ENCODE measurements at regions not wholly inside any gene's neighbourhood (a gene's known extent, or its start where the extent isn't known, plus 50 kb on each side); places are given as distances from the start of the nearest gene placed in this dataset.

GRCh38 chr4:127000110-127000509, 632.6 kb upstream of the INTU start:
- BruUV-seq (replicated peaks), result no TSS peak
- RAD21 ChIA-PET (ENCODE audit: unreplicated experiment), result no interaction called here
- WGBS (ENCODE audit: insufficient coverage, insufficient replicate concordance, low lambda C conversion rate, missing lambda C conversion rate), result 0% methylated on average over 1 of the region's 1 CpG
- Histone ChIP-seq H3K9me3 (replicated peaks; ENCODE audit: control insufficient read depth, insufficient read depth, low read length) (no peaks in the 10 kb centered on the region), H4K20me1 (ENCODE audit: control insufficient read depth, insufficient read depth) (no peaks in the 10 kb centered on the region), H3K27ac (ENCODE audit: control insufficient read depth, insufficient read depth) (no peak overlapping the region), H3K36me3 (ENCODE audit: control insufficient read depth in 2 of 2, insufficient read depth in 2 of 2, low read length in 1 of 2) (no peaks in the 10 kb centered on the region), H3K9ac (ENCODE audit: control insufficient read depth, insufficient read depth, low read length) (no peak overlapping the region), H3K27me3 (replicated peaks in 1 of 2; ENCODE audit: control insufficient read depth in 2 of 2, insufficient read depth in 2 of 2, low read length in 1 of 2) (no peaks in the 10 kb centered on the region), H3K4me1 (ENCODE audit: control insufficient read depth, insufficient read depth, low read length) (no peaks in the 10 kb centered on the region), H3K4me3 (no peak overlapping the region), H2AFZ (ENCODE audit: control insufficient read depth, low read depth, low read length) (no peak overlapping the region), H3K79me2 (ENCODE audit: control insufficient read depth, insufficient read depth, low read length) (no peaks in the 10 kb centered on the region), H3K4me2 (ENCODE audit: control insufficient read depth, insufficient read depth) (no peak overlapping the region)
- in situ Hi-C loops (cut with MboI) (no loop called here), intact Hi-C loops (cut with micrococcal nuclease; ENCODE audit: unreplicated experiment) (no loop called here)
- FAIRE-seq (no peak), ATAC-seq (no peak), DNase-seq (ENCODE audit: low read depth, low spot score) (no peak)
- POLR2A ChIA-PET, result no interaction called here
- SMC1A ChIA-PET (ENCODE audit: uncharacterized antibody, unreplicated experiment), result no interaction called here
- CTCF ChIA-PET, result no interaction called here
- TF ChIP-seq RELB (IDR thresholded peaks at IDR 0.05; ENCODE audit: low read depth), result no peak
- TF ChIP-seq E2F8 (IDR thresholded peaks at IDR 0.05; ENCODE audit: low read depth, partially characterized antibody), result no peak
- no peak for TF ChIP-seq EP300 (IDR thresholded peaks at IDR 0.05; ENCODE audit: borderline replicate concordance in 1 of 2, control insufficient read depth in 1 of 2, low read depth in 2 of 2, low read length in 2 of 2)
- TF ChIP-seq MYB (IDR thresholded peaks at IDR 0.05; ENCODE audit: borderline replicate concordance, low read depth, low read length), result no peak
- no peak for TF ChIP-seq NFYA (IDR thresholded peaks at IDR 0.05; ENCODE audit: borderline replicate concordance, low read depth, low read length)
- TF ChIP-seq BRCA1 (IDR thresholded peaks at IDR 0.05; ENCODE audit: low read depth, low read length), result no peak
- TF ChIP-seq, protein P1, sequence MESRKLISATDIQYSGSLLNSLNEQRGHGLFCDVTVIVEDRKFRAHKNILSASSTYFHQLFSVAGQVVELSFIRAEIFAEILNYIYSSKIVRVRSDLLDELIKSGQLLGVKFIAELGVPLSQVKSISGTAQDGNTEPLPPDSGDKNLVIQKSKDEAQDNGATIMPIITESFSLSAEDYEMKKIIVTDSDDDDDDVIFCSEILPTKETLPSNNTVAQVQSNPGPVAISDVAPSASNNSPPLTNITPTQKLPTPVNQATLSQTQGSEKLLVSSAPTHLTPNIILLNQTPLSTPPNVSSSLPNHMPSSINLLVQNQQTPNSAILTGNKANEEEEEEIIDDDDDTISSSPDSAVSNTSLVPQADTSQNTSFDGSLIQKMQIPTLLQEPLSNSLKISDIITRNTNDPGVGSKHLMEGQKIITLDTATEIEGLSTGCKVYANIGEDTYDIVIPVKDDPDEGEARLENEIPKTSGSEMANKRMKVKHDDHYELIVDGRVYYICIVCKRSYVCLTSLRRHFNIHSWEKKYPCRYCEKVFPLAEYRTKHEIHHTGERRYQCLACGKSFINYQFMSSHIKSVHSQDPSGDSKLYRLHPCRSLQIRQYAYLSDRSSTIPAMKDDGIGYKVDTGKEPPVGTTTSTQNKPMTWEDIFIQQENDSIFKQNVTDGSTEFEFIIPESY (IDR thresholded peaks at IDR 0.05), result no peak
- TF ChIP-seq SPI1 (IDR thresholded peaks at IDR 0.05; ENCODE audit: borderline replicate concordance, insufficient read depth, low read depth, low read length), result no peak
- TF ChIP-seq FOS (IDR thresholded peaks at IDR 0.05; ENCODE audit: borderline replicate concordance, extremely low read depth, insufficient read length), result no peak
- TF ChIP-seq GABPA (IDR thresholded peaks at IDR 0.05; ENCODE audit: low read depth), result no peak
- no peak for TF ChIP-seq TBL1XR1 (IDR thresholded peaks at IDR 0.05; ENCODE audit: low read depth, low read length)
- TF ChIP-seq, protein P2, sequence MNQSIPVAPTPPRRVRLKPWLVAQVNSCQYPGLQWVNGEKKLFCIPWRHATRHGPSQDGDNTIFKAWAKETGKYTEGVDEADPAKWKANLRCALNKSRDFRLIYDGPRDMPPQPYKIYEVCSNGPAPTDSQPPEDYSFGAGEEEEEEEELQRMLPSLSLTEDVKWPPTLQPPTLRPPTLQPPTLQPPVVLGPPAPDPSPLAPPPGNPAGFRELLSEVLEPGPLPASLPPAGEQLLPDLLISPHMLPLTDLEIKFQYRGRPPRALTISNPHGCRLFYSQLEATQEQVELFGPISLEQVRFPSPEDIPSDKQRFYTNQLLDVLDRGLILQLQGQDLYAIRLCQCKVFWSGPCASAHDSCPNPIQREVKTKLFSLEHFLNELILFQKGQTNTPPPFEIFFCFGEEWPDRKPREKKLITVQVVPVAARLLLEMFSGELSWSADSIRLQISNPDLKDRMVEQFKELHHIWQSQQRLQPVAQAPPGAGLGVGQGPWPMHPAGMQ (IDR thresholded peaks at IDR 0.05; ENCODE audit: borderline replicate concordance), result no peak
- TF ChIP-seq SMARCA5 (IDR thresholded peaks at IDR 0.05), result no peak
- no peak for TF ChIP-seq NR2C2 (IDR thresholded peaks at IDR 0.05; ENCODE audit: borderline replicate concordance, control insufficient read depth, insufficient read length, low read depth)
